ENCODE measurements at regions not wholly inside any gene's neighbourhood (a gene's known extent, or its start where the extent isn't known, plus 50 kb on each side); places are given as distances from the start of the nearest gene placed in this dataset.

DNA sequence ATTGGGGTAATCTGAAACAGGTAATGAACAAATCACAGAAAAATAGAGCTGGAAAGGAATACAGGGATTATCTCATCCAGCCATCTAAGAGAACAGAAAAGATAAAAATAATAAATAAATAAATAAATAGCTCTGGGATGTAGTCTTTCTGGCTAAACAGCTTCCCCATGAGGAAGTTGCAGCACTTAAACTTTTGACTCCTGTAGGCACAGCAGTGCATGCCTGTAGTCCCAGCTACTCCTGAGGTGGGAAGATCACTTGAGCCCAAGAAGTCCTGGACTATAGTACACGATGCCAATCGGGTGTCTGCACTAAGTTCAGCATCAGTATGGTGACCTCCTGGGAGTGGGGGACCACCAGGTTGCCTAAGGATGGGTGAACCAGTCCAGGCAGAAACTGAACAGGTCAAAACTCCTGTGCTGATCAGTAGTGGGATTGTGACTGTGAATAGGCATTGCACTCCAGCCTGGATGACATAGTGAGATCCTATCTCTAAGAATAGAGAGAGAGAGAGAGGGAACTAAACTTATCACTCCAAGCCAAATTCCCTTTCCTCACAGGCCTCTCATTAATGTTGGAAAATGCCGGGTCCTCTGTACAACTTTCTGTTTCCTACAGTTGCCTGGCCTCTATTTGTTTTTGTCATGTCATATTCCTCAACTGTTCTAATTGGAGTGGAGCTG, 61.7 kb upstream of the CDK13 start:
- no peak for TF ChIP-seq POLR2A (IDR thresholded peaks at IDR 0.05)
- TF ChIP-seq, protein P1, sequence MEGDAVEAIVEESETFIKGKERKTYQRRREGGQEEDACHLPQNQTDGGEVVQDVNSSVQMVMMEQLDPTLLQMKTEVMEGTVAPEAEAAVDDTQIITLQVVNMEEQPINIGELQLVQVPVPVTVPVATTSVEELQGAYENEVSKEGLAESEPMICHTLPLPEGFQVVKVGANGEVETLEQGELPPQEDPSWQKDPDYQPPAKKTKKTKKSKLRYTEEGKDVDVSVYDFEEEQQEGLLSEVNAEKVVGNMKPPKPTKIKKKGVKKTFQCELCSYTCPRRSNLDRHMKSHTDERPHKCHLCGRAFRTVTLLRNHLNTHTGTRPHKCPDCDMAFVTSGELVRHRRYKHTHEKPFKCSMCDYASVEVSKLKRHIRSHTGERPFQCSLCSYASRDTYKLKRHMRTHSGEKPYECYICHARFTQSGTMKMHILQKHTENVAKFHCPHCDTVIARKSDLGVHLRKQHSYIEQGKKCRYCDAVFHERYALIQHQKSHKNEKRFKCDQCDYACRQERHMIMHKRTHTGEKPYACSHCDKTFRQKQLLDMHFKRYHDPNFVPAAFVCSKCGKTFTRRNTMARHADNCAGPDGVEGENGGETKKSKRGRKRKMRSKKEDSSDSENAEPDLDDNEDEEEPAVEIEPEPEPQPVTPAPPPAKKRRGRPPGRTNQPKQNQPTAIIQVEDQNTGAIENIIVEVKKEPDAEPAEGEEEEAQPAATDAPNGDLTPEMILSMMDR (IDR thresholded peaks at IDR 0.05): no peak
